ENCODE measurements at regions not wholly inside any gene's neighbourhood (a gene's known extent, or its start where the extent isn't known, plus 50 kb on each side); places are given as distances from the start of the nearest gene placed in this dataset.

GRCh38 chr14:26078561-26078960 is 519.3 kb downstream of the NOVA1 start:
- CTCF ChIA-PET: no interaction called here
- TF ChIP-seq CTCF (IDR thresholded peaks at IDR 0.05; ENCODE audit: control extremely low read depth, extremely low read depth, low read depth, missing control alignments): no peak
- DNase-seq (ENCODE audit: extremely low spot score): no peak
- POLR2A ChIA-PET: no interaction called here

- CTCF ChIA-PET: no interaction called here
- no peak for DNase-seq (ENCODE audit: extremely low spot score)
- POLR2A ChIA-PET: no interaction called here
- TF ChIP-seq CTCF (IDR thresholded peaks at IDR 0.05; ENCODE audit: control extremely low read depth, extremely low read depth, low read depth, missing control alignments): no peak
These were observed 522.9 kb downstream of the NOVA1 start for GRCh38 chr14:26074892-26075291.

GRCh38 chr14:26070443-26070842 is 527.4 kb downstream of the NOVA1 start:
- TF ChIP-seq CTCF (IDR thresholded peaks at IDR 0.05; ENCODE audit: control extremely low read depth, extremely low read depth, low read depth, missing control alignments): no peak
- no peak for DNase-seq (ENCODE audit: extremely low spot score)
- POLR2A ChIA-PET: no interaction called here
- CTCF ChIA-PET: no interaction called here

- TF ChIP-seq CTCF (IDR thresholded peaks at IDR 0.05; ENCODE audit: control extremely low read depth, extremely low read depth, low read depth, missing control alignments): no peak
- ChIA-PET POLR2A (no interaction called here), CTCF (no interaction called here)
- DNase-seq (ENCODE audit: extremely low spot score): no peak
These were observed 529.9 kb downstream of the NOVA1 start for GRCh38 chr14:26067786-26068459.

- POLR2A ChIA-PET: no interaction called here
- no peak for TF ChIP-seq CTCF (IDR thresholded peaks at IDR 0.05; ENCODE audit: control extremely low read depth, extremely low read depth, low read depth, missing control alignments)
- DNase-seq (ENCODE audit: extremely low spot score): no peak
- CTCF ChIA-PET: no interaction called here
These were observed 530.5 kb downstream of the NOVA1 start for GRCh38 chr14:26067341-26067740.

- ChIA-PET POLR2A (no interaction called here), CTCF (no interaction called here)
- DNase-seq (ENCODE audit: extremely low spot score): no peak
- TF ChIP-seq CTCF (IDR thresholded peaks at IDR 0.05; ENCODE audit: control extremely low read depth, extremely low read depth, low read depth, missing control alignments): no peak
These were observed 541.7 kb downstream of the NOVA1 start for GRCh38 chr14:26056036-26056616.
